CD4-positive, alpha-beta T cell (primary cell): ENCODE measurements at regions not wholly inside any gene's neighbourhood (a gene's known extent, or its start where the extent isn't known, plus 50 kb on each side); places are given as distances from the start of the nearest gene placed in this dataset.

Experiments used
- ATAC-seq: fragments of 200-7000 bp; cut with Tn5 transposase; one replicate; pipeline ENCODE4 v1.10.0; 2022; ENCODE audit warnings: mild to moderate bottlenecking; ENCODE audit not compliant: poor library complexity
- CTCF ChIA-PET: fragments of 350-600 bp; sonication (Branson Sonifier 250); formaldehyde crosslinking; loops from one replicate; lab custom pipeline; 2021; ENCODE audit warnings: antibody characterized with exemption, inconsistent platforms; lab: Charles Lee
- POLR2A ChIA-PET: fragments of 350-600 bp; sonication (Branson Sonifier 250); formaldehyde crosslinking; loops from one replicate; lab custom pipeline; 2021; ENCODE audit warnings: antibody characterized with exemption, inconsistent platforms; lab: Charles Lee
- DNase-seq, 14 experiments: peaks; one replicate each; pipeline ENCODE4 v3.0.0-alpha.2; 2013 to 2020; ENCODE audit warnings: mixed read lengths in 2 of 14
- H3K27ac ChIP-seq, 2 donors: one replicate each; pipeline versions ENCODE4 v1.5.1 to v1.7.0; 2013; ENCODE audit warnings: low read length in 2 of 2, low read depth in 1 of 2, mild to moderate bottlenecking in 1 of 2
- H3K27me3 ChIP-seq, 2 experiments: 1 replicate in 1 of 2; 2 replicates in 1 of 2; pipeline versions ENCODE4 v1.6.1 to v1.7.0; 2013; ENCODE audit warnings: low read length in 2 of 2, control low read depth in 1 of 2, mild to moderate bottlenecking in 1 of 2, moderate library complexity in 1 of 2; ENCODE audit not compliant: insufficient read depth in 2 of 2, control insufficient read depth in 1 of 2
- H3K36me3 ChIP-seq: one replicate; pipeline ENCODE4 v1.6.1; 2013; ENCODE audit warnings: low read length, control low read depth; ENCODE audit not compliant: insufficient read depth
- H3K4me1 ChIP-seq: one replicate; pipeline ENCODE4 v1.6.1; 2013; ENCODE audit warnings: low read length, control low read depth; ENCODE audit not compliant: insufficient read depth
- H3K4me3 ChIP-seq: one replicate; pipeline ENCODE4 v1.5.1; 2013; ENCODE audit warnings: mild to moderate bottlenecking, low read length, moderate library complexity
- H3K9me3 ChIP-seq, 2 experiments: 1 replicate in 1 of 2; 2 replicates in 1 of 2; pipeline versions ENCODE4 v1.6.1 to v1.7.0; 2013; ENCODE audit warnings: low read length in 2 of 2, mild to moderate bottlenecking in 2 of 2, control low read depth in 1 of 2, moderate library complexity in 1 of 2; ENCODE audit not compliant: control insufficient read depth in 1 of 2, insufficient read depth in 1 of 2
- H3K27ac Mint-ChIP-seq: one replicate; pipeline ENCODE4 v1.8.0; 2020; ENCODE audit warnings: mixed read lengths
- H3K27me3 Mint-ChIP-seq: one replicate; pipeline ENCODE4 v1.8.0; 2021; ENCODE audit warnings: mixed read lengths
- H3K36me3 Mint-ChIP-seq: one replicate; pipeline ENCODE4 v1.8.0; 2021; ENCODE audit warnings: low read depth, mixed read lengths
- H3K4me1 Mint-ChIP-seq: one replicate; pipeline ENCODE4 v1.8.0; 2021; ENCODE audit warnings: low read depth, mixed read lengths
- H3K4me3 Mint-ChIP-seq: one replicate; pipeline ENCODE4 v1.8.0; 2020; ENCODE audit warnings: mild to moderate bottlenecking, mixed read lengths
- H3K9me3 Mint-ChIP-seq: one replicate; pipeline ENCODE4 v1.8.0; 2020; ENCODE audit warnings: mixed read lengths
- intact Hi-C, 2 experiments: fragments of 100-400 bp; cut with DNase I in 1 of 2; cut with micrococcal nuclease in 1 of 2; formaldehyde crosslinking; loops; one replicate each; pipeline versions ENCODE4 v1.15.1 to v1.9.0; 2023 to 2025; cut with DNase I, micrococcal nuclease
- TF ChIP-seq, protein P1 (sequence below): fragments of 200-600 bp; IDR thresholded peaks from one replicate; pipeline ENCODE4 v1.8.0; 2022; ENCODE audit warnings: antibody characterized with exemption, mild to moderate bottlenecking

DNA sequence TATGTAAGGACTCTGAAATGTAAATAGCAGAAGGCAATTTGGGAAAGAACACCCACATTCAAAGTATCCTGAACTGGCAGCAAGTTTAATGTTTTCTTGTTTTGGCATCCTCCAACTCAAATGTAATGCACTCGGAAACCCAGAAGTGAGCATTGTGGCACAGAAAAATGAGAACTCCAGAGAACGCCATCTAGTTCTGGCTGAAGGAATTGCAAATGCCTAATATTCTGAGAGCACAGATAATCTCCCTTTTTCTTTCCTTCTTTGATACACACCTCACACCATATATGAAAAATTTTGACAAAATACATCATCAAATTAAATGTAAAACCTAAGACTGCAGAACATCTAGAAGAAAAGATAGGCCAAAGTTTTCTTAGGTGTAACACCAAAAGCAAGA is 52.1 kb downstream of the PWWP3B start:
- no peak overlapping the region for H3K4me3 Mint-ChIP-seq
- no peaks in the 10 kb centered on the region for H3K4me1 ChIP-seq
- H3K36me3 Mint-ChIP-seq, result no peaks in the 10 kb centered on the region
- H3K27ac Mint-ChIP-seq, result no peak overlapping the region
- no peak for ATAC-seq
- CTCF ChIA-PET, result no interaction called here
- POLR2A ChIA-PET, result no interaction called here
- H3K36me3 ChIP-seq, result no peaks in the 10 kb centered on the region
- TF ChIP-seq, protein P1, sequence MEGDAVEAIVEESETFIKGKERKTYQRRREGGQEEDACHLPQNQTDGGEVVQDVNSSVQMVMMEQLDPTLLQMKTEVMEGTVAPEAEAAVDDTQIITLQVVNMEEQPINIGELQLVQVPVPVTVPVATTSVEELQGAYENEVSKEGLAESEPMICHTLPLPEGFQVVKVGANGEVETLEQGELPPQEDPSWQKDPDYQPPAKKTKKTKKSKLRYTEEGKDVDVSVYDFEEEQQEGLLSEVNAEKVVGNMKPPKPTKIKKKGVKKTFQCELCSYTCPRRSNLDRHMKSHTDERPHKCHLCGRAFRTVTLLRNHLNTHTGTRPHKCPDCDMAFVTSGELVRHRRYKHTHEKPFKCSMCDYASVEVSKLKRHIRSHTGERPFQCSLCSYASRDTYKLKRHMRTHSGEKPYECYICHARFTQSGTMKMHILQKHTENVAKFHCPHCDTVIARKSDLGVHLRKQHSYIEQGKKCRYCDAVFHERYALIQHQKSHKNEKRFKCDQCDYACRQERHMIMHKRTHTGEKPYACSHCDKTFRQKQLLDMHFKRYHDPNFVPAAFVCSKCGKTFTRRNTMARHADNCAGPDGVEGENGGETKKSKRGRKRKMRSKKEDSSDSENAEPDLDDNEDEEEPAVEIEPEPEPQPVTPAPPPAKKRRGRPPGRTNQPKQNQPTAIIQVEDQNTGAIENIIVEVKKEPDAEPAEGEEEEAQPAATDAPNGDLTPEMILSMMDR, result no peak
- no peaks in the 10 kb centered on the region for H3K4me1 Mint-ChIP-seq
- H3K27me3 Mint-ChIP-seq, result no peaks in the 10 kb centered on the region
- DNase-seq, result no peak
- no peaks in the 10 kb centered on the region for H3K9me3 ChIP-seq
- H3K9me3 Mint-ChIP-seq, result peaks cover 2% of the 10 kb centered on the region
- no peaks in the 10 kb centered on the region for H3K27me3 ChIP-seq
- intact Hi-C loops, result no loop called here
- no peak overlapping the region for H3K27ac ChIP-seq
- no peak overlapping the region for H3K4me3 ChIP-seq

DNA sequence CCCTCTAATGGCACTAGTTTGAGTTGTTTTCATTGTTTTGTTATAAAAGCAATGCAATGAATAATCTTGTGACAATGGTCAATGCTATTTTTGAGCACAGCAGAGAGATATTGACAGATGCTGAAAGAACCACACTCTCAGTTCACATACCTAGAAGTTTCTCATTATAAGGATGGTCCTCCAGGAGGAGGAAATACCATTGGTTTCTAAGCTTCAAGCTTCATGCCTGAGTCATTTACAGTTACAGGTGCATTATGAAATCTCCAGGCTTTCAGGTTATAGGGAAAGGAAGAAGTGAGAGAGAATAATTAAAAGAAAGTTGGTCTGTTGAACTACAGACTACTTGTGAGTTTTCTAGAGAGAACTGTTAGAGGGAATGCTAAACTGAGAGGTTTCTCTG is 75.3 kb downstream of the PWWP3B start:
- Histone ChIP-seq H3K27me3 (no peaks in the 10 kb centered on the region), H3K9me3 (no peaks in the 10 kb centered on the region), H3K36me3 (no peaks in the 10 kb centered on the region), H3K4me1 (no peaks in the 10 kb centered on the region), H3K27ac (no peak overlapping the region), H3K4me3 (no peak overlapping the region)
- no peak overlapping the region for H3K27ac Mint-ChIP-seq
- TF ChIP-seq, protein P1, result no peak
- no peaks in the 10 kb centered on the region for H3K4me1 Mint-ChIP-seq
- intact Hi-C loops, result no loop called here
- H3K36me3 Mint-ChIP-seq, result no peaks in the 10 kb centered on the region
- H3K4me3 Mint-ChIP-seq, result no peak overlapping the region
- H3K27me3 Mint-ChIP-seq, result no peaks in the 10 kb centered on the region
- CTCF ChIA-PET, result no interaction called here
- H3K9me3 Mint-ChIP-seq, result no peaks in the 10 kb centered on the region
- POLR2A ChIA-PET, result no interaction called here
- DNase-seq, result no peak
- no peak for ATAC-seq

DNA sequence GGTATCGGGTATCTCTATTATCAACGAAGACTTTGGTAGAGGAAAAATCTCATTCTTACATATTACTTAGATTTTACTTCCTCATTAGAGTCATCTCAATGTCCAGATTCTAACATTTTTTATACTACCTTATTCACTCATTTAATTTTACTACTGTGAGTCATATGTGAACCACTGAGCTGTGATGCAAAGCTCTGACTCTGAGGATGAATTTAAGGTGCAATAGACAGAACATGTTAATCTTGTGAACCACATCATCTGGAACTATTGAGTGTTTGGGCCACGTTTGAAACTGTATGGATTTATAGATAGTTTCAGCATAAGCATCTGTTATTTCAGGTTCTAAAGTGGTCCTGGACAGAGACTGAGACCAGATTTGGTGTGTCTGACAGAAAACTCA is 78.4 kb downstream of the PWWP3B start:
- ATAC-seq, result no peak
- Mint-ChIP-seq H3K27me3 (no peaks in the 10 kb centered on the region), H3K36me3 (no peaks in the 10 kb centered on the region), H3K27ac (no peak overlapping the region), H3K4me1 (no peaks in the 10 kb centered on the region), H3K4me3 (no peak overlapping the region), H3K9me3 (no peaks in the 10 kb centered on the region)
- H3K9me3 ChIP-seq, result no peaks in the 10 kb centered on the region
- H3K4me3 ChIP-seq, result no peak overlapping the region
- no peak overlapping the region for H3K27ac ChIP-seq
- intact Hi-C loops, result no loop called here
- no peak for DNase-seq
- TF ChIP-seq, protein P1, result no peak
- POLR2A ChIA-PET, result no interaction called here
- H3K4me1 ChIP-seq, result no peaks in the 10 kb centered on the region
- no peaks in the 10 kb centered on the region for H3K36me3 ChIP-seq
- no peaks in the 10 kb centered on the region for H3K27me3 ChIP-seq
- CTCF ChIA-PET, result no interaction called here
